Activated CD4-positive, alpha-beta memory T cell treated with anti-CD3 and anti-CD28 coated beads for 36 hours (primary cell): ENCODE measurements at regions not wholly inside any gene's neighbourhood (a gene's known extent, or its start where the extent isn't known, plus 50 kb on each side); places are given as distances from the start of the nearest gene placed in this dataset.

Experiments used
- CTCF ChIA-PET: fragments of 350-600 bp; sonication (Branson Sonifier 250); formaldehyde crosslinking; loops from one replicate; lab custom pipeline; 2021; ENCODE audit warnings: antibody characterized with exemption, inconsistent platforms; lab: Charles Lee
- POLR2A ChIA-PET: fragments of 350-600 bp; sonication (Branson Sonifier 250); formaldehyde crosslinking; loops from one replicate; lab custom pipeline; 2021; ENCODE audit warnings: antibody characterized with exemption; lab: Charles Lee
- DNase-seq: peaks from one replicate; pipeline ENCODE4 v3.0.0-alpha.2; 2020
- H3K27ac Mint-ChIP-seq: one replicate; pipeline ENCODE4 v1.8.0; 2021; ENCODE audit warnings: mixed read lengths
- H3K27me3 Mint-ChIP-seq: one replicate; pipeline ENCODE4 v1.8.0; 2021; ENCODE audit warnings: mixed read lengths
- H3K36me3 Mint-ChIP-seq: one replicate; pipeline ENCODE4 v1.8.0; 2021; ENCODE audit warnings: mixed read lengths
- H3K4me1 Mint-ChIP-seq: one replicate; pipeline ENCODE4 v1.8.0; 2021; ENCODE audit warnings: low read depth, mixed read lengths
- H3K4me3 Mint-ChIP-seq: one replicate; pipeline ENCODE4 v1.8.0; 2021; ENCODE audit warnings: mild to moderate bottlenecking, mixed read lengths
- H3K9me3 Mint-ChIP-seq: one replicate; pipeline ENCODE4 v1.8.0; 2021; ENCODE audit warnings: mixed read lengths
- intact Hi-C: fragments of 100-400 bp; cut with micrococcal nuclease; formaldehyde crosslinking; loops from one replicate; pipeline ENCODE4 v1.15.1; 2023

GRCh38 chr5:159507055-159507454 lies 176.8 kb upstream of the IL12B start:
- Mint-ChIP-seq H3K27ac (no peak overlapping the region), H3K9me3 (no peaks in the 10 kb centered on the region), H3K27me3 (no peaks in the 10 kb centered on the region), H3K36me3 (no peaks in the 10 kb centered on the region), H3K4me3 (no peak overlapping the region), H3K4me1 (no peaks in the 10 kb centered on the region)
- intact Hi-C loops = no loop called here
- no peak for DNase-seq
- ChIA-PET CTCF (interaction anchor here (0.7 to 1.9 kb wide), 2 partner anchors 8 to 1705 kb away, joined by 3 to 9 read pairs; no protein-coding TSS in a partner anchor), POLR2A (no interaction called here)

DNA sequence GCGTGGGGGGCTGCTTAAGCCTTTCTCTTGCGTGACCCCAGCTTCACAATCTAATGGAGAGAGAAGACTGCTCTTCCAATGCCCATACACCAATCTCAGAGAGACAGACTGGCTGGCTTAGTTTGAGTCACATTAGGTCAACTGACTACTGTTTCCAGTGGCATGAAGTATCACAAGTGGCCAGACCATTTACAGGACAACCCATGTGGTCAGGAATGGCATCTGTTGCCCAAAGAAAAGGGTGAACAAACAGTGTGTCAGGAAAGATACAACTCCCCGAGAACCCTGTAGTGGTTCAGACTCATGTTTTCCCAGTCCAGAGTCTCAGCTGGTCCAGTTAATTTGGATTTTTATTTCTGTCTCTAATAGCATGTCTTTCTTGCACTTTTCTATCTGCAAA lies 177.4 kb upstream of the IL12B start:
- H3K27me3 Mint-ChIP-seq = no peaks in the 10 kb centered on the region
- no peak for DNase-seq
- no peaks in the 10 kb centered on the region for H3K4me1 Mint-ChIP-seq
- no peak overlapping the region for H3K27ac Mint-ChIP-seq
- ChIA-PET POLR2A (no interaction called here), CTCF (no interaction called here)
- intact Hi-C loops = no loop called here
- H3K4me3 Mint-ChIP-seq = no peak overlapping the region
- H3K36me3 Mint-ChIP-seq = no peaks in the 10 kb centered on the region
- H3K9me3 Mint-ChIP-seq = no peaks in the 10 kb centered on the region

DNA sequence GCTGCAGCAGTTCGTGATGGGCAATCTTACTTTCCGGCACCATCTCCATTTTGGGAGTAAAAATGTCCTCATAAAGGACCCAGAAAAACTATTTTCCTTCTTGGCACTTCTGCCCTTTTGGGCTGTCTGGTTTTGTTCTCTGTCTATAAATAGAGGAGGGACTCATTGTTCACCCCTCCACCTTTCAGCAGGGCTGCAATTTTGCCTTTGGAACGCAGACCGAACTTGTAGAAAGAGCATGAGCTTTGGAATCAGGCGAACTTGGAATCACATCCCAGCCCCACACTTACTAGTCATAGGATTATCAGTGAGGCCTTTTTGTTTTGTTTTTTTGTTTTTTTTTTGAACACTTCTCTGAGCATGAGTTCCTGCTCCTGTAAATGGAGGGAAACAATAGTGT lies 178.1 kb upstream of the IL12B start:
- Mint-ChIP-seq H3K27ac (no peak overlapping the region), H3K4me1 (no peaks in the 10 kb centered on the region), H3K27me3 (no peaks in the 10 kb centered on the region), H3K36me3 (no peaks in the 10 kb centered on the region), H3K4me3 (no peak overlapping the region), H3K9me3 (no peaks in the 10 kb centered on the region)
- ChIA-PET CTCF (no interaction called here), POLR2A (no interaction called here)
- intact Hi-C loops = no loop called here
- no peak for DNase-seq

DNA sequence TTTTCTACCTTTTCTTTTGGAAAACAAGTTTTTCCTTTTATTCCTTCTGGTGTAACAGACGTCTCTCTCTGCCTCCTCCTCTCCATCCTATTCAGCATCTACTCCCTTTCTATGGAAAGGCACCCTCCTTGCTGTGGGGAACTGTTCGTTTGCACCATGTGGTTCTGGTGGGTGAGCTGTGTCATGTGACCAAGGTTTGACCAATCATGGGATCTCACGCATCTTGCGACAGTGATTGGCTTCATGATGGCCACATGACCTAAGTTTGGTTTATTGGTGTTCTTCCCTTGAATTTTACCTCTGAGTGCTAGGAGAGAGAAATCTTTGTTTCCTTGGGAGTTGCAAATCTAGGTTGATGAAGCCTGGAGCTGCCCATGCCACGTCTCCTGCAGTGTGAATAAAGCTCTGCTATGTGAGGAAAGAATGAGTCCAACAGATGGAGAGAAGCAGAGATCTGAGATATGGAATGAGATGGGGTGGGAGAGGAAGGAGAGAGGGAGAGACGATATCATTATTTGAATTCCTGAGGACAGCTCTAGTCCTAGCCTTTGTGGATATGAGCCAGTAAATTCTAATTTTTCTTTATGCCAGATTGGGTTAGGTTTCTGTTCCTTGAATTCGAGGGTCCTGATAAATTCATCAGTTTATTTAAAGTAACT lies 178.8 kb upstream of the IL12B start:
- H3K36me3 Mint-ChIP-seq = no peaks in the 10 kb centered on the region
- DNase-seq = no peak
- no peaks in the 10 kb centered on the region for H3K9me3 Mint-ChIP-seq
- no peak overlapping the region for H3K27ac Mint-ChIP-seq
- H3K4me1 Mint-ChIP-seq = no peaks in the 10 kb centered on the region
- intact Hi-C loops = no loop called here
- CTCF ChIA-PET = no interaction called here
- H3K4me3 Mint-ChIP-seq = no peak overlapping the region
- no peaks in the 10 kb centered on the region for H3K27me3 Mint-ChIP-seq
- POLR2A ChIA-PET = no interaction called here

DNA sequence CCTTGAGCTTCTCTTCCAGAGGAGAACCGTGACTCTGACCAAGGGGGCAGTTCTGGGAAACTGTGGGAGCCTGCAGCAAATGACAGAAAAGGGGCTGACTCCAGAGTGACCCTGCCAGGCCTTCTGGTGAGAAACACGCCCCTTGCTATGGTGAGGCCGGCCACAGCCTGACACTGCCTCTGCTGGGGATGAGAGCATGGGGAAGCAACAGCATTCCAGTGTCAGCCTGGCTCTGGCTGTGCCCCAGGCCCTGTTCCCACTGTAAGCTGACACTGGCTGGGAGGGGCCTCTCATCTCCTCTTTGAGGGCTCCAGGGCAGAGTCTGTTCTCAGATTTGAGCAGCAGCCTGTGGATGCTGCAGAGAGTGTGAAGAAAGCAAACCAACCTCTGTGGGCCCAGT lies 180.0 kb upstream of the IL12B start:
- Mint-ChIP-seq H3K27me3 (peaks cover 2% of the 10 kb centered on the region), H3K4me1 (peaks cover 3% of the 10 kb centered on the region), H3K4me3 (no peak overlapping the region), H3K36me3 (no peaks in the 10 kb centered on the region), H3K9me3 (no peaks in the 10 kb centered on the region), H3K27ac (no peak overlapping the region)
- no peak for DNase-seq
- intact Hi-C loops = no loop called here
- CTCF ChIA-PET = no interaction called here
- POLR2A ChIA-PET = no interaction called here

- no peak overlapping the region for H3K4me3 Mint-ChIP-seq
- intact Hi-C loops = no loop called here
- no peaks in the 10 kb centered on the region for H3K36me3 Mint-ChIP-seq
- no peak for DNase-seq
- peaks cover 2% of the 10 kb centered on the region for H3K27me3 Mint-ChIP-seq
- ChIA-PET CTCF (no interaction called here), POLR2A (no interaction called here)
- peaks cover 9% of the 10 kb centered on the region for H3K4me1 Mint-ChIP-seq
- H3K27ac Mint-ChIP-seq = no peak overlapping the region
- H3K9me3 Mint-ChIP-seq = no peaks in the 10 kb centered on the region
These were observed 181.3 kb upstream of the IL12B start for GRCh38 chr5:159511570-159511969.

DNA sequence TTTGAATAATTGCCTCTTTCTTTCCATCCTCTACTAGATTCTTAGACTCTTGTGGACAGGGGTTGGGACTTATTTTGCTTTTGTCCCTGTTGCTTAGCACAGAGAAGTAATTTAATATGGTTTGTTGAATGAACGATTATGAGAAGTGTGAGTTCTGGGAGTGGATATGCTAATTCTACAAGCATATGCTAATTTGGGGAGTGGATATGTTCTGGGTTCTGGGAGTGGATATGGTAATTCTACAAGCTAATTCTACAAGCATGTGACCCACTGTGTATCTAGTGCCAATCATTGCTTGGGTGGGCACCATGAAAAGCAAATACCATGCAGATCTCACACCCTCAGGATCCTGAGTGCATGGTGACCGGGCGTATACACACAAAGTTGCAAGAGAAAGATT lies 181.8 kb upstream of the IL12B start:
- Mint-ChIP-seq H3K27ac (no peak overlapping the region), H3K36me3 (no peaks in the 10 kb centered on the region), H3K9me3 (no peaks in the 10 kb centered on the region), H3K27me3 (peaks cover 2% of the 10 kb centered on the region), H3K4me3 (no peak overlapping the region), H3K4me1 (peaks cover 9% of the 10 kb centered on the region)
- intact Hi-C loops = no loop called here
- ChIA-PET CTCF (no interaction called here), POLR2A (no interaction called here)
- DNase-seq = no peak

DNA sequence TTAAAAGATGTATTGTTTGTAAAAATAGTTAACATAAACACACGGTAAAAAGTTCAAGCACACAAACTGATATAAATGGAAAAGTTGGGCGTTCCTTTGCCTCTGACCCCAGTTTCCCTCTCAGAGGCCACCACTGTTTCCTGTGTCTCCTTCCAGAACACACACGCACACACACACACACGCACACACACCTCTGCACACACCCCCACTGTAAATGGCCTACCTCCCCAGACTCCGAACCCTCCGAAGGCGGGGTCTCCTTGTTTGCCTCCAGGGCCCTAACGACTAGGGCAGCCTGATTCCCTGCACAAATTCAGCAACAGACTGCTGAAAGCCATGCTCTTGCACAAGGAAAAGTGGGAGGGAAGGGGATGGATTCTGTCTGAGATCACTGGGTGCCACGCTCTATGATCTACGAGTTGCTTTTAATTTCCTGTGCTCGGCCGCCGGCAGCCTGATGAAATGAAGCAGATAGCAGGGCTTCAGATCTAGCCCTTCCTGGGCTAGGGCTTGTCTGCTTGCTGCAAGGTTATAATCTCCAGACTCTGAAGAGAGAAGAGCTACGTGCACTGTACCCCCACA lies 184.0 kb upstream of the IL12B start:
- no peaks in the 10 kb centered on the region for H3K9me3 Mint-ChIP-seq
- DNase-seq = no peak
- H3K27ac Mint-ChIP-seq = no peak overlapping the region
- no peaks in the 10 kb centered on the region for H3K36me3 Mint-ChIP-seq
- intact Hi-C loops = no loop called here
- CTCF ChIA-PET = interaction anchor here (0.8 to 2.4 kb wide), 9 partner anchors 8 to 494 kb away, joined by 3 to 14 read pairs (median 4); partner anchors contain the start of genes ADRA1B and TTC1
- H3K4me1 Mint-ChIP-seq = peaks cover 9% of the 10 kb centered on the region
- H3K27me3 Mint-ChIP-seq = peaks cover 2% of the 10 kb centered on the region
- no peak overlapping the region for H3K4me3 Mint-ChIP-seq
- POLR2A ChIA-PET = no interaction called here

DNA sequence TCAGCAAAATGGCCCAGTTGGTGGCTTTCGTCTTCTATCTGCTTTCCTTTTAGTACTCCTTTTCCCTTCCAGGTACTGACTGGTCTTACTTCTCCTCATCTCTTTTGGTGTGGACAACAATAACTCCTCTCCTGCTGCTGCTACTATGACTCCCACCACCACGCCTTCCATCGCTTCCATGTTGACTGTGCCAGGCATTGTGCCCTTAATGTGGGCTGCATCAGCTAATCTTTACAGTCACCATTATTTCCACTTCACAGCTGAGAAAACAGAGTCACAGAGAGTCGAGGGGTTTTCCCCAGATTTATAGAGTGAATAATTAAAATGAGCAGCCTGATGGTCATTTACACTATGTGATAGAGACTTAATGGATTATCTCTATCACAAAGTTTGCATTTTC lies 184.9 kb upstream of the IL12B start:
- intact Hi-C loops = loop anchor here (5.0 kb wide), 2 partner anchors 58 to 832 kb away; no protein-coding TSS in a partner anchor
- CTCF ChIA-PET = interaction anchor here (0.7 to 2.4 kb wide), 18 partner anchors 9 to 506 kb away, joined by 3 to 14 read pairs (median 4); partner anchors contain the start of genes ADRA1B and TTC1
- Mint-ChIP-seq H3K9me3 (no peaks in the 10 kb centered on the region), H3K27ac (no peak overlapping the region), H3K36me3 (no peaks in the 10 kb centered on the region), H3K4me1 (peaks cover 9% of the 10 kb centered on the region), H3K27me3 (peaks cover 2% of the 10 kb centered on the region), H3K4me3 (no peak overlapping the region)
- DNase-seq = no peak
- POLR2A ChIA-PET = no interaction called here

DNA sequence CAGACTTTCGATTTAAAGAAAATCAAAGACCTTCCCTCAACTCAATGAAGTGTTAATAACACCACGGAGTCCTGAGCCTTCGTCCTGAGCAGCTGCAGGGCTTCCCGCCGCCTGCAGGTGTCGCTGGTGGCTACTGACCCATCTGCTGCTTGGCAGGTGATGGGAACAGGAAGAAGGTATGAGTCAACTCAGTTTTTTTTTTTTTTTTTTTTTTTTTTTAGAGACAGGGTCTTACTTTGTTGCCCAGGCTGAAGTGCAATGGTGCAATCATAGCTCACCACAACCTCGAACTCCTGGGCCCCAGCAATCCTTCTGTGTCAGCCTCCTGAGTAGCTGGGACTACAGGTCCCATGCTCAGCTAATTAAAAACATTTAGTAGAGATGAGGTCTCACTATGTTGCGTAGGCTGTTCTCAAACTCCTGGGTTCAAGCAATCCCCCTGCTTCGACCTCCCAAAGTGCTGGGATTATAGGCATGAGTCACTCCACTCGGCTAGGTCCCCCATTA lies 185.7 kb upstream of the IL12B start:
- DNase-seq = peak; percentile 87
- Mint-ChIP-seq H3K9me3 (no peaks in the 10 kb centered on the region), H3K27ac (no peak overlapping the region), H3K4me1 (peaks cover 9% of the 10 kb centered on the region), H3K4me3 (no peak overlapping the region), H3K27me3 (peaks cover 2% of the 10 kb centered on the region), H3K36me3 (no peaks in the 10 kb centered on the region)
- intact Hi-C loops = loop anchor here (1.0 to 5.0 kb wide), 4 partner anchors 59 to 831 kb away; partner anchors contain the start of gene ADRA1B
- ChIA-PET CTCF (interaction anchor here (0.6 to 2.4 kb wide), 26 partner anchors 10 to 1434 kb away, joined by 3 to 14 read pairs (median 4); partner anchors contain the start of gene ADRA1B), POLR2A (no interaction called here)

GRCh38 chr5:159518371-159518770 lies 188.1 kb upstream of the IL12B start:
- H3K9me3 Mint-ChIP-seq = no peaks in the 10 kb centered on the region
- H3K4me1 Mint-ChIP-seq = peaks cover 9% of the 10 kb centered on the region
- no peaks in the 10 kb centered on the region for H3K36me3 Mint-ChIP-seq
- ChIA-PET CTCF (interaction anchor here (1.5 kb wide), 1 partner anchor 469 kb away, joined by 4 read pairs; no protein-coding TSS in a partner anchor), POLR2A (no interaction called here)
- H3K27me3 Mint-ChIP-seq = peaks cover 2% of the 10 kb centered on the region
- no peak overlapping the region for H3K4me3 Mint-ChIP-seq
- no peak for DNase-seq
- H3K27ac Mint-ChIP-seq = no peak overlapping the region
- intact Hi-C loops = loop anchor here (5.0 kb wide), 2 partner anchors 61 to 829 kb away; no protein-coding TSS in a partner anchor

DNA sequence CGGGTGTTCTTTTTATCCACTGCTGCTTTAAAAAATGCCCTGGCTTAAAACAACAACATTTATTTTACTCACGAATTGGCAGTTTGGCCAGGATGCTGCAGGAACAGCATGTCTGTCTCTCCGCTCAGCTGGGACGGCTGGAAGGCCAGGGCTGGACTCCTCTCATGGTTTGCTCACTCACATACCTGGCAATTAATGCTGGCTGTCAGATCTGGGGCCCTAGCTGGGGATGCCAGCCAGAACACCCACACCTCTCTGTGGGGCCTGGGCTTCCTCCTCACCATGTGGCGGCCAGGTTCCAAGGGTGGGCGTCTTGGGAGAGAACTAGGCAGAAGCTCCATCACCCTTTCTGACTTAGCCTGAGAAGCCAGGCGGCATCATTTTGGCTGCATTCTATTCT lies 189.1 kb upstream of the IL12B start:
- Mint-ChIP-seq H3K9me3 (no peaks in the 10 kb centered on the region), H3K27ac (no peak overlapping the region), H3K36me3 (peaks cover 2% of the 10 kb centered on the region), H3K4me3 (no peak overlapping the region), H3K4me1 (peaks cover 9% of the 10 kb centered on the region), H3K27me3 (peaks cover 2% of the 10 kb centered on the region)
- DNase-seq = no peak
- intact Hi-C loops = loop anchor here (5.0 kb wide), 2 partner anchors 62 to 828 kb away; no protein-coding TSS in a partner anchor
- CTCF ChIA-PET = no interaction called here
- POLR2A ChIA-PET = no interaction called here
